PC-3 (cell line): ENCODE measurements at regions not wholly inside any gene's neighbourhood (a gene's known extent, or its start where the extent isn't known, plus 50 kb on each side); places are given as distances from the start of the nearest gene placed in this dataset.

Experiments
- EZH2 ChIP-seq: fragments of 300-600 bp; sonication (generic); IDR thresholded peaks from one replicate; pipeline ENCODE4 v1.6.1; 2017; ENCODE audit warnings: antibody characterized with exemption, mild to moderate bottlenecking, low read length; ENCODE audit not compliant: unreplicated experiment
- TF ChIP-seq, protein P1 (sequence below): fragments of 300-600 bp; sonication (generic); conservative IDR thresholded peaks from 2 replicates; pipeline ENCODE4 v1.5.1; 2017; ENCODE audit warnings: antibody characterized with exemption, low read depth, mild to moderate bottlenecking, low read length

DNA sequence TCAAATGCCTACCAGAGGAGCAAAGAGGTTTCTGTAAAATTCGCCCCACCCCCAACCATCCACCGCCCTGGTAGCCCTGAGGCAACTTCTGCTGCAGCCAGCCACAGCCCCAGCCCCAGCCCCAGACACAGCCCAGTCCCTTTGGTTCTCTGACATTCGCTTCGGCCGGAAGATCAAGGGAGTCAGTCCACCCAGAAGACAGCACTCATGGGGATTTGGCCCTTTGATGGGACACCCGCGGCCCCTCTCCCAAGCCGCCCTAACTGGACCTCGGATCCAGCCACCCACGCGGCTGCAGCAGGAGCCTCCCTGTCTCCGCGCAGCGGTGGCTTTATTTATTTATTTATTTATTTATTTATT, 3881.0 kb downstream of the SRGAP2C start:
- TF ChIP-seq, protein P1, sequence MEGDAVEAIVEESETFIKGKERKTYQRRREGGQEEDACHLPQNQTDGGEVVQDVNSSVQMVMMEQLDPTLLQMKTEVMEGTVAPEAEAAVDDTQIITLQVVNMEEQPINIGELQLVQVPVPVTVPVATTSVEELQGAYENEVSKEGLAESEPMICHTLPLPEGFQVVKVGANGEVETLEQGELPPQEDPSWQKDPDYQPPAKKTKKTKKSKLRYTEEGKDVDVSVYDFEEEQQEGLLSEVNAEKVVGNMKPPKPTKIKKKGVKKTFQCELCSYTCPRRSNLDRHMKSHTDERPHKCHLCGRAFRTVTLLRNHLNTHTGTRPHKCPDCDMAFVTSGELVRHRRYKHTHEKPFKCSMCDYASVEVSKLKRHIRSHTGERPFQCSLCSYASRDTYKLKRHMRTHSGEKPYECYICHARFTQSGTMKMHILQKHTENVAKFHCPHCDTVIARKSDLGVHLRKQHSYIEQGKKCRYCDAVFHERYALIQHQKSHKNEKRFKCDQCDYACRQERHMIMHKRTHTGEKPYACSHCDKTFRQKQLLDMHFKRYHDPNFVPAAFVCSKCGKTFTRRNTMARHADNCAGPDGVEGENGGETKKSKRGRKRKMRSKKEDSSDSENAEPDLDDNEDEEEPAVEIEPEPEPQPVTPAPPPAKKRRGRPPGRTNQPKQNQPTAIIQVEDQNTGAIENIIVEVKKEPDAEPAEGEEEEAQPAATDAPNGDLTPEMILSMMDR: no peak
- TF ChIP-seq EZH2: no peak
